ENCODE measurements at regions not wholly inside any gene's neighbourhood (a gene's known extent, or its start where the extent isn't known, plus 50 kb on each side); places are given as distances from the start of the nearest gene placed in this dataset.

- TF ChIP-seq REST (IDR thresholded peaks at IDR 0.05; ENCODE audit: low read depth) (no peak), JUND (IDR thresholded peaks at IDR 0.05) (no peak), ZNF274 (IDR thresholded peaks at IDR 0.05; ENCODE audit: low read depth, low read length) (no peak), CEBPB (IDR thresholded peaks at IDR 0.05; ENCODE audit: low read depth) (no peak)
Observed at GRCh38 chr14:40414386-40414785, 982.2 kb upstream of the FBXO33 start (continued).

- no peak for TF ChIP-seq EZH2phosphoT487 (IDR thresholded peaks at IDR 0.05; ENCODE audit: borderline replicate concordance)
- no peak for TF ChIP-seq EGR1 (IDR thresholded peaks at IDR 0.05; ENCODE audit: low read depth)
- no peak for TF ChIP-seq EZH2 (IDR thresholded peaks at IDR 0.05)
- TF ChIP-seq ELF1 (IDR thresholded peaks at IDR 0.05; ENCODE audit: borderline replicate concordance, low read depth): no peak
- intact Hi-C loops (cut with micrococcal nuclease): loop anchor here (10.0 kb wide), 1 partner anchor 1182 kb away; no protein-coding TSS in a partner anchor
- Histone ChIP-seq H3K4me3 (replicated peaks in 1 of 2; ENCODE audit: low read depth in 1 of 2, low read length in 2 of 2) (no peak overlapping the region), H3K9me2 (ENCODE audit: insufficient read depth) (no peaks in the 10 kb centered on the region), H2AFZ (ENCODE audit: low read depth, low read length, poor library complexity, severe bottlenecking) (no peak overlapping the region), H3K27ac (ENCODE audit: low read depth, low read length) (no peak overlapping the region), H3K4me2 (ENCODE audit: low read length) (no peak overlapping the region), H3K9ac (ENCODE audit: low read length) (no peak overlapping the region), H3K36me3 (ENCODE audit: control insufficient read depth in 1 of 2, insufficient read depth in 2 of 2, low read length in 2 of 2) (no peaks in the 10 kb centered on the region), H3K4me1 (ENCODE audit: control insufficient read depth in 1 of 2, insufficient read depth in 2 of 2, low read length in 2 of 2) (no peaks in the 10 kb centered on the region), H3K79me2 (ENCODE audit: insufficient read depth, low read length) (no peaks in the 10 kb centered on the region), H3K27me3 (ENCODE audit: insufficient read depth, low read length) (no peaks in the 10 kb centered on the region), H4K20me1 (ENCODE audit: insufficient read depth) (no peaks in the 10 kb centered on the region), H3K9me3 (ENCODE audit: control insufficient read depth in 1 of 2, insufficient read depth in 1 of 2, low read depth in 1 of 2, low read length in 2 of 2) (no peaks in the 10 kb centered on the region)
- no peak for DNase-seq (ENCODE audit: low read depth, low spot score)
- ChIA-PET CTCF (no interaction called here), RAD21 (ENCODE audit: low non-redundant PET in 1 of 2, low total read pairs in 2 of 2, uncharacterized antibody in 2 of 2, unreplicated experiment in 2 of 2) (no interaction called here), POLR2A (no interaction called here)
- BruUV-seq (replicated peaks): no TSS peak
- no peak for ATAC-seq
Observed at GRCh38 chr14:40413136-40413535, 980.9 kb upstream of the FBXO33 start.
